BLaER1 (cell line): ENCODE measurements at regions not wholly inside any gene's neighbourhood (a gene's known extent, or its start where the extent isn't known, plus 50 kb on each side); places are given as distances from the start of the nearest gene placed in this dataset.

ENCODE experiments used
- H3K27ac ChIP-seq: shearing (Covaris generic); formaldehyde crosslinking; 2 replicates; pipeline ENCODE4 v1.8.1; 2022
- H3K27me3 ChIP-seq: shearing (Covaris generic); formaldehyde crosslinking; 2 replicates; pipeline ENCODE4 v1.8.1; 2022
- H3K36me3 ChIP-seq: shearing (Covaris generic); formaldehyde crosslinking; 2 replicates; pipeline ENCODE4 v1.8.1; 2022
- H3K4me1 ChIP-seq: shearing (Covaris generic); formaldehyde crosslinking; 2 replicates; pipeline ENCODE4 v1.8.1; 2022
- H3K4me2 ChIP-seq: shearing (Covaris generic); formaldehyde crosslinking; 2 replicates; pipeline ENCODE4 v1.8.1; 2022
- H3K4me3 ChIP-seq: shearing (Covaris generic); formaldehyde crosslinking; 2 replicates; pipeline ENCODE4 v1.8.1; 2022
- H3K9ac ChIP-seq: shearing (Covaris generic); formaldehyde crosslinking; 2 replicates; pipeline ENCODE4 v1.8.1; 2022
- H3K9me3 ChIP-seq: shearing (Covaris generic); formaldehyde crosslinking; 2 replicates; pipeline ENCODE4 v1.8.1; 2022
- H4K20me1 ChIP-seq: shearing (Covaris generic); formaldehyde crosslinking; 2 replicates; pipeline ENCODE4 v1.8.1; 2022
- Cebpa-rat ChIP-seq: shearing (Covaris generic); IDR thresholded peaks from 2 replicates; pipeline ENCODE4 v1.8.1; 2022

- peaks cover 39% of the 10 kb centered on the region for H3K4me1 ChIP-seq
- no peak overlapping the region for H3K4me3 ChIP-seq
- no peak overlapping the region for H3K9ac ChIP-seq
- H3K4me2 ChIP-seq: no peak overlapping the region
- H3K9me3 ChIP-seq: no peaks in the 10 kb centered on the region
- no peak overlapping the region for H3K27ac ChIP-seq
- no peaks in the 10 kb centered on the region for H4K20me1 ChIP-seq
- H3K36me3 ChIP-seq: no peaks in the 10 kb centered on the region
- no peaks in the 10 kb centered on the region for H3K27me3 ChIP-seq
- no peak for TF ChIP-seq Cebpa-rat
Observed at GRCh38 chr2:216289470-216289869, 82.8 kb downstream of the MARCHF4 start.

GRCh38 chr2:216287251-216287650, 85.0 kb downstream of the MARCHF4 start:
- Histone ChIP-seq H3K4me2 (peak overlapping the region; percentile 65), H4K20me1 (no peaks in the 10 kb centered on the region), H3K27ac (no peak overlapping the region), H3K36me3 (no peaks in the 10 kb centered on the region), H3K27me3 (no peaks in the 10 kb centered on the region), H3K4me1 (peaks cover 27% of the 10 kb centered on the region), H3K9me3 (no peaks in the 10 kb centered on the region), H3K9ac (no peak overlapping the region), H3K4me3 (no peak overlapping the region)
- no peak for TF ChIP-seq Cebpa-rat

GRCh38 chr2:216286616-216287231, 85.6 kb downstream of the MARCHF4 start:
- Histone ChIP-seq H3K9ac (no peak overlapping the region), H3K4me2 (peak overlapping the region; percentile 65), H3K4me1 (peaks cover 27% of the 10 kb centered on the region), H4K20me1 (no peaks in the 10 kb centered on the region), H3K9me3 (no peaks in the 10 kb centered on the region), H3K4me3 (no peak overlapping the region), H3K27ac (no peak overlapping the region), H3K27me3 (no peaks in the 10 kb centered on the region), H3K36me3 (no peaks in the 10 kb centered on the region)
- no peak for TF ChIP-seq Cebpa-rat

GRCh38 chr2:216285701-216286100, 86.6 kb downstream of the MARCHF4 start:
- H3K9ac ChIP-seq: no peak overlapping the region
- H4K20me1 ChIP-seq: no peaks in the 10 kb centered on the region
- TF ChIP-seq Cebpa-rat: no peak
- H3K27me3 ChIP-seq: no peaks in the 10 kb centered on the region
- peaks cover 27% of the 10 kb centered on the region for H3K4me1 ChIP-seq
- no peak overlapping the region for H3K27ac ChIP-seq
- H3K4me3 ChIP-seq: no peak overlapping the region
- no peaks in the 10 kb centered on the region for H3K36me3 ChIP-seq
- no peaks in the 10 kb centered on the region for H3K9me3 ChIP-seq
- H3K4me2 ChIP-seq: peak overlapping the region; percentile 65

GRCh38 chr2:216284708-216285107, 87.6 kb downstream of the MARCHF4 start:
- H3K4me2 ChIP-seq: no peak overlapping the region
- H3K27me3 ChIP-seq: no peaks in the 10 kb centered on the region
- H3K9ac ChIP-seq: no peak overlapping the region
- no peaks in the 10 kb centered on the region for H3K36me3 ChIP-seq
- H3K4me3 ChIP-seq: no peak overlapping the region
- H3K4me1 ChIP-seq: peaks cover 27% of the 10 kb centered on the region
- no peak overlapping the region for H3K27ac ChIP-seq
- TF ChIP-seq Cebpa-rat: no peak
- no peaks in the 10 kb centered on the region for H4K20me1 ChIP-seq
- H3K9me3 ChIP-seq: no peaks in the 10 kb centered on the region

- no peak for TF ChIP-seq Cebpa-rat
- no peak overlapping the region for H3K4me2 ChIP-seq
- H3K27ac ChIP-seq: no peak overlapping the region
- H3K4me1 ChIP-seq: peaks cover 27% of the 10 kb centered on the region
- H3K4me3 ChIP-seq: no peak overlapping the region
- H3K9ac ChIP-seq: no peak overlapping the region
- no peaks in the 10 kb centered on the region for H4K20me1 ChIP-seq
- H3K36me3 ChIP-seq: no peaks in the 10 kb centered on the region
- no peaks in the 10 kb centered on the region for H3K9me3 ChIP-seq
- no peaks in the 10 kb centered on the region for H3K27me3 ChIP-seq
Observed at GRCh38 chr2:216283038-216283900, 89.0 kb downstream of the MARCHF4 start.

DNA sequence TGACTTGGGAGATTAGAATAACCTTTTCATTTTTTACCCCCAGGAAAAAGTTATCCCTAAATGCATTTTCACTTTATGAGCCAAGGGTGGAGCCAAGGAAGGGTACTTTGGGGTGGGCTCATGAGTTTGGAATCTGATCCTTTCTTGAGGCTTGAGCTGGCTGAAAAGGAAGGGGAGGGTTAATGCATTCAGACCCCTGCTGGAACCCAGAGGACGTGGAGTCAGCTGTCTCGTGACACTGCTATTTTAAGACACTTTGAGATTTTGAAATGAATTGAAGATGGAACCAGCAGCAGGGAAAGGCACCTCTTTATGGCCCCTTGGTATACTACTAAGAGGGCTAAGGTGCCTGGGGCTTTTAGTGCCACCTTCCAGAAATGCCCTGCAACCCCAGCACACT, 90.4 kb downstream of the MARCHF4 start:
- Histone ChIP-seq H3K27me3 (no peaks in the 10 kb centered on the region), H3K4me3 (no peak overlapping the region), H3K9me3 (no peaks in the 10 kb centered on the region), H3K27ac (no peak overlapping the region), H3K9ac (no peak overlapping the region), H3K4me1 (peaks cover 14% of the 10 kb centered on the region), H4K20me1 (no peaks in the 10 kb centered on the region), H3K36me3 (no peaks in the 10 kb centered on the region), H3K4me2 (peak overlapping the region; percentile 39)
- no peak for TF ChIP-seq Cebpa-rat

GRCh38 chr2:216281316-216281715, 91.0 kb downstream of the MARCHF4 start:
- no peaks in the 10 kb centered on the region for H4K20me1 ChIP-seq
- peaks cover 9% of the 10 kb centered on the region for H3K4me1 ChIP-seq
- H3K9ac ChIP-seq: no peak overlapping the region
- no peak overlapping the region for H3K27ac ChIP-seq
- no peaks in the 10 kb centered on the region for H3K27me3 ChIP-seq
- H3K36me3 ChIP-seq: no peaks in the 10 kb centered on the region
- peak overlapping the region; percentile 39; the same call in 1 of the 2 replicates for H3K4me2 ChIP-seq
- TF ChIP-seq Cebpa-rat: no peak
- H3K9me3 ChIP-seq: no peaks in the 10 kb centered on the region
- no peak overlapping the region for H3K4me3 ChIP-seq

DNA sequence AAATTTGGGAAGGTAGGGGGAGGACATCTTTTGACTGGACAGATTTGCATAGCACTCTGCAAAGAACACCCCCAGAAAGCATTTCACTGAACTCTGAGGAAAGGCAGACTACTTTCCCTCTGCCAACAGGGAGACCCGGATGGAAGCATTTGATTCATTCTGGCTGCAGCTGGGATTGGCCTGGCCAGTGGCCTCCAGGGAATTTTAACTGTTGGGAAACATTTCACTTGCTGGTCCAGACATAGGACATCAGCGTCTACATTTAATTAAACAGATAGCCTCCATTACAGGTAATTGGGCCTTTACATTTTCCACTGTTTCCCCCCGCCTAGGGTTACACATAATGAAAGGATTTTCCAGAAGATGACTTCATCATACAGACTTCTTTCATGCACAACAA, 92.8 kb downstream of the MARCHF4 start:
- Histone ChIP-seq H3K9me3 (no peaks in the 10 kb centered on the region), H3K4me2 (no peak overlapping the region), H3K27ac (no peak overlapping the region), H3K27me3 (no peaks in the 10 kb centered on the region), H4K20me1 (no peaks in the 10 kb centered on the region), H3K4me1 (no peaks in the 10 kb centered on the region), H3K9ac (no peak overlapping the region), H3K36me3 (no peaks in the 10 kb centered on the region), H3K4me3 (no peak overlapping the region)
- no peak for TF ChIP-seq Cebpa-rat

DNA sequence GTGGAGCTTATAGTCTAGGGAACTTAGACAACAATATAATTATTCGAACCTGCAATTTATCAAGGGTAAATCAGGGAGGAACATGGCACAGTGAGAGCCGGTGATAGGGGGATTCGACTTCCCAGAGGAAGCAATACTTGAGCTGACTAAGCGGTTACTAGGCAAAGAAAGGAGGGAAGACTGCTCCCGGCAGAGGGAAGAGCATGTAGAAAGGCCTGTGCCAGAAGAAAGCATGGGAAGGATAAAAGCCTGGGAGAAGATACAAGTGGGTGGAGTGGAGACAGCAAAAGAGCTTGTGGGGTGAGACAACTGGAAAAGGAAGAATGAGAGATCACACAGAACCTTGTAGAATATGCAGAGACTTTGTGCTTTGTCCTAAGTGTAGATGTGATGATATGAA, 93.3 kb downstream of the MARCHF4 start:
- H3K4me3 ChIP-seq: no peak overlapping the region
- H3K27ac ChIP-seq: no peak overlapping the region
- no peak for TF ChIP-seq Cebpa-rat
- no peaks in the 10 kb centered on the region for H4K20me1 ChIP-seq
- H3K36me3 ChIP-seq: no peaks in the 10 kb centered on the region
- H3K9ac ChIP-seq: no peak overlapping the region
- no peaks in the 10 kb centered on the region for H3K9me3 ChIP-seq
- no peaks in the 10 kb centered on the region for H3K27me3 ChIP-seq
- H3K4me2 ChIP-seq: no peak overlapping the region
- H3K4me1 ChIP-seq: no peaks in the 10 kb centered on the region
